ENCODE measurements at regions not wholly inside any gene's neighbourhood (a gene's known extent, or its start where the extent isn't known, plus 50 kb on each side); places are given as distances from the start of the nearest gene placed in this dataset.

DNA sequence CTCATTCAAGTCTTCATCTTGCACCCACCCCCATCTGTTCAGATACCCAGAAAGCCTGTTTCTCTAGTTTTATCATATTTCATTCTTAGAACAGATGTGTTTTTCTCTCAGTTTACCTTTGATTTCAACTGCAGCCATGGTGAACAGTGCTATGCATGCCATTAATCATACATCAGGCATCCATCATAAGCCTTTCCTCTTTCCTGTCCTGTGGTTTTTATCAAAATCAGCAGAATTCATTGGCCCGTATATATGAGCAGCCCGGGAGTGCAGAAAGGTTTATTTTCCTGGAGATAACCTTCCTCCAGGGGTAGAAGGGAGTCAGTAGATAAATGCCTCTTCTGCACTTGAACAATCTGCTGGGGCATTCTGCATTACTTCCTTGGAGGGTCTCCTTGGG, 65.7 kb downstream of the IL21 start:
- H3K4me3 ChIP-seq (replicated peaks in 1 of 2; ENCODE audit: low read depth in 1 of 2, low read length in 2 of 2): no peak overlapping the region
- POLR2A ChIA-PET: no interaction called here
- RAD21 ChIA-PET (ENCODE audit: low non-redundant PET in 1 of 2, low total read pairs in 2 of 2, uncharacterized antibody in 2 of 2, unreplicated experiment in 2 of 2): no interaction called here
- H3K9me3 ChIP-seq (ENCODE audit: control insufficient read depth in 1 of 2, insufficient read depth in 1 of 2, low read depth in 1 of 2, low read length in 2 of 2): no peaks in the 10 kb centered on the region
- DNase-seq (ENCODE audit: low read depth, low spot score) (no peak), ATAC-seq (no peak)
- no peaks in the 10 kb centered on the region for H3K27me3 ChIP-seq (ENCODE audit: insufficient read depth, low read length)
- H3K9ac ChIP-seq (ENCODE audit: low read length): no peak overlapping the region
- H3K79me2 ChIP-seq (ENCODE audit: insufficient read depth, low read length): no peaks in the 10 kb centered on the region
- BruUV-seq (replicated peaks): no TSS peak
- CTCF ChIA-PET: no interaction called here
- H3K4me2 ChIP-seq (ENCODE audit: low read length): no peak overlapping the region
- H2AFZ ChIP-seq (ENCODE audit: low read depth, low read length, poor library complexity, severe bottlenecking): no peak overlapping the region
- TF ChIP-seq CBX3 (IDR thresholded peaks at IDR 0.05; ENCODE audit: low read depth): no peak
- TF ChIP-seq CEBPB (IDR thresholded peaks at IDR 0.05; ENCODE audit: low read depth): no peak
- no peak for TF ChIP-seq SRF (IDR thresholded peaks at IDR 0.05; ENCODE audit: low read depth)
- no peak for TF ChIP-seq FOSL1 (IDR thresholded peaks at IDR 0.05; ENCODE audit: low read depth)
- TF ChIP-seq SP1 (IDR thresholded peaks at IDR 0.05; ENCODE audit: low read depth): no peak
- no peaks in the 10 kb centered on the region for H4K20me1 ChIP-seq (ENCODE audit: insufficient read depth)
- intact Hi-C loops (cut with micrococcal nuclease): no loop called here
- H3K4me1 ChIP-seq (ENCODE audit: control insufficient read depth in 1 of 2, insufficient read depth in 2 of 2, low read length in 2 of 2): no peaks in the 10 kb centered on the region
- no peak overlapping the region for H3K27ac ChIP-seq (ENCODE audit: low read depth, low read length)
- H3K36me3 ChIP-seq (ENCODE audit: control insufficient read depth in 1 of 2, insufficient read depth in 2 of 2, low read length in 2 of 2): no peaks in the 10 kb centered on the region
- no peaks in the 10 kb centered on the region for H3K9me2 ChIP-seq (ENCODE audit: insufficient read depth)

DNA sequence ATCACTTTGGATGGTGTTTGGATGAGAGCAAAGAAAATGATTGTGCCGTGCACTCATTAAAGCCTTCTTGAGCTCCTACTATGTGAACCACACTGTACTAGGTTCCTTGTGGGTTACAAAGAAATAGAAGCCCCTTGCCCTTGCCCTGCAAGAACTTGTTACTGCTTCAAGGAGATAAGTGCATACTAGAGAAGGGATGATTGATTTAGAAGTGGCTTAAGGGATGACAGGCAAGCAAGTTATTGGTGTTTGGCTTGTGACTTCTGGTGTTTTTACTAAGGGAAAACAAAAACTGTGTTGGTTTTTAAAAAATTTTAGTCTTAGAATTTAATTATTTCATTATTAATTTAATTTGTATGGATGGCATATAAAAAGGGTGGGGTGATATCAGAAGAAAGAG, 67.4 kb downstream of the IL21 start:
- no peak for DNase-seq (ENCODE audit: low read depth, low spot score)
- H2AFZ ChIP-seq (ENCODE audit: low read depth, low read length, poor library complexity, severe bottlenecking): no peak overlapping the region
- ChIA-PET CTCF (no interaction called here), RAD21 (ENCODE audit: low non-redundant PET in 1 of 2, low total read pairs in 2 of 2, uncharacterized antibody in 2 of 2, unreplicated experiment in 2 of 2) (no interaction called here), POLR2A (no interaction called here)
- no peak overlapping the region for H3K4me2 ChIP-seq (ENCODE audit: low read length)
- H3K4me1 ChIP-seq (ENCODE audit: control insufficient read depth in 1 of 2, insufficient read depth in 2 of 2, low read length in 2 of 2): no peaks in the 10 kb centered on the region
- H3K27ac ChIP-seq (ENCODE audit: low read depth, low read length): no peak overlapping the region
- ATAC-seq: no peak
- no peak overlapping the region for H3K9ac ChIP-seq (ENCODE audit: low read length)
- no peaks in the 10 kb centered on the region for H3K36me3 ChIP-seq (ENCODE audit: control insufficient read depth in 1 of 2, insufficient read depth in 2 of 2, low read length in 2 of 2)
- intact Hi-C loops (cut with micrococcal nuclease): no loop called here
- H3K79me2 ChIP-seq (ENCODE audit: insufficient read depth, low read length): no peaks in the 10 kb centered on the region
- no peaks in the 10 kb centered on the region for H3K9me2 ChIP-seq (ENCODE audit: insufficient read depth)
- no peak overlapping the region for H3K4me3 ChIP-seq (replicated peaks in 1 of 2; ENCODE audit: low read depth in 1 of 2, low read length in 2 of 2)
- no peaks in the 10 kb centered on the region for H3K9me3 ChIP-seq (ENCODE audit: control insufficient read depth in 1 of 2, insufficient read depth in 1 of 2, low read depth in 1 of 2, low read length in 2 of 2)
- no TSS peak for BruUV-seq (replicated peaks)
- H4K20me1 ChIP-seq (ENCODE audit: insufficient read depth): no peaks in the 10 kb centered on the region
- H3K27me3 ChIP-seq (ENCODE audit: insufficient read depth, low read length): no peaks in the 10 kb centered on the region
- TF ChIP-seq EZH2 (IDR thresholded peaks at IDR 0.05): no peak
- no peak for TF ChIP-seq EZH2phosphoT487 (IDR thresholded peaks at IDR 0.05; ENCODE audit: borderline replicate concordance)
- no peak for TF ChIP-seq JUND (IDR thresholded peaks at IDR 0.05)
- TF ChIP-seq SRF (IDR thresholded peaks at IDR 0.05; ENCODE audit: low read depth): no peak
- TF ChIP-seq, protein P1, sequence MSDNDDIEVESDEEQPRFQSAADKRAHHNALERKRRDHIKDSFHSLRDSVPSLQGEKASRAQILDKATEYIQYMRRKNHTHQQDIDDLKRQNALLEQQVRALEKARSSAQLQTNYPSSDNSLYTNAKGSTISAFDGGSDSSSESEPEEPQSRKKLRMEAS (IDR thresholded peaks at IDR 0.05): no peak
- no peak for TF ChIP-seq ZFX (IDR thresholded peaks at IDR 0.05)
- TF ChIP-seq FOSL1 (IDR thresholded peaks at IDR 0.05; ENCODE audit: low read depth): no peak
- TF ChIP-seq TCF7L2 (IDR thresholded peaks at IDR 0.05; ENCODE audit: borderline replicate concordance, extremely low read depth, insufficient read depth, insufficient read length): no peak
- no peak for TF ChIP-seq SIN3A (IDR thresholded peaks at IDR 0.05; ENCODE audit: low read depth)
- no peak for TF ChIP-seq EGR1 (IDR thresholded peaks at IDR 0.05; ENCODE audit: low read depth)
- TF ChIP-seq ELF1 (IDR thresholded peaks at IDR 0.05; ENCODE audit: borderline replicate concordance, low read depth): no peak
- TF ChIP-seq POLR2A (IDR thresholded peaks at IDR 0.05; ENCODE audit: borderline replicate concordance, extremely low read depth, insufficient read depth, insufficient read length): no peak
- TF ChIP-seq RAD21 (IDR thresholded peaks at IDR 0.05; ENCODE audit: low read depth): no peak
- TF ChIP-seq, protein P2, sequence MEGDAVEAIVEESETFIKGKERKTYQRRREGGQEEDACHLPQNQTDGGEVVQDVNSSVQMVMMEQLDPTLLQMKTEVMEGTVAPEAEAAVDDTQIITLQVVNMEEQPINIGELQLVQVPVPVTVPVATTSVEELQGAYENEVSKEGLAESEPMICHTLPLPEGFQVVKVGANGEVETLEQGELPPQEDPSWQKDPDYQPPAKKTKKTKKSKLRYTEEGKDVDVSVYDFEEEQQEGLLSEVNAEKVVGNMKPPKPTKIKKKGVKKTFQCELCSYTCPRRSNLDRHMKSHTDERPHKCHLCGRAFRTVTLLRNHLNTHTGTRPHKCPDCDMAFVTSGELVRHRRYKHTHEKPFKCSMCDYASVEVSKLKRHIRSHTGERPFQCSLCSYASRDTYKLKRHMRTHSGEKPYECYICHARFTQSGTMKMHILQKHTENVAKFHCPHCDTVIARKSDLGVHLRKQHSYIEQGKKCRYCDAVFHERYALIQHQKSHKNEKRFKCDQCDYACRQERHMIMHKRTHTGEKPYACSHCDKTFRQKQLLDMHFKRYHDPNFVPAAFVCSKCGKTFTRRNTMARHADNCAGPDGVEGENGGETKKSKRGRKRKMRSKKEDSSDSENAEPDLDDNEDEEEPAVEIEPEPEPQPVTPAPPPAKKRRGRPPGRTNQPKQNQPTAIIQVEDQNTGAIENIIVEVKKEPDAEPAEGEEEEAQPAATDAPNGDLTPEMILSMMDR (IDR thresholded peaks at IDR 0.05 in 2 of 3, conservative IDR thresholded peaks at IDR 0.05 in 1 of 3; ENCODE audit: borderline replicate concordance in 1 of 3, insufficient read depth in 1 of 3, low read depth in 2 of 3, low read length in 2 of 3): no peak
- no peak for TF ChIP-seq SP1 (IDR thresholded peaks at IDR 0.05; ENCODE audit: low read depth)
- TF ChIP-seq, protein P3, sequence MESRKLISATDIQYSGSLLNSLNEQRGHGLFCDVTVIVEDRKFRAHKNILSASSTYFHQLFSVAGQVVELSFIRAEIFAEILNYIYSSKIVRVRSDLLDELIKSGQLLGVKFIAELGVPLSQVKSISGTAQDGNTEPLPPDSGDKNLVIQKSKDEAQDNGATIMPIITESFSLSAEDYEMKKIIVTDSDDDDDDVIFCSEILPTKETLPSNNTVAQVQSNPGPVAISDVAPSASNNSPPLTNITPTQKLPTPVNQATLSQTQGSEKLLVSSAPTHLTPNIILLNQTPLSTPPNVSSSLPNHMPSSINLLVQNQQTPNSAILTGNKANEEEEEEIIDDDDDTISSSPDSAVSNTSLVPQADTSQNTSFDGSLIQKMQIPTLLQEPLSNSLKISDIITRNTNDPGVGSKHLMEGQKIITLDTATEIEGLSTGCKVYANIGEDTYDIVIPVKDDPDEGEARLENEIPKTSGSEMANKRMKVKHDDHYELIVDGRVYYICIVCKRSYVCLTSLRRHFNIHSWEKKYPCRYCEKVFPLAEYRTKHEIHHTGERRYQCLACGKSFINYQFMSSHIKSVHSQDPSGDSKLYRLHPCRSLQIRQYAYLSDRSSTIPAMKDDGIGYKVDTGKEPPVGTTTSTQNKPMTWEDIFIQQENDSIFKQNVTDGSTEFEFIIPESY (IDR thresholded peaks at IDR 0.05; ENCODE audit: extremely low read depth, insufficient replicate concordance, low read length): no peak
- TF ChIP-seq YY1 (IDR thresholded peaks at IDR 0.05; ENCODE audit: extremely low read depth, insufficient replicate concordance, low read depth, low read length): no peak
- no peak for TF ChIP-seq CBX3 (IDR thresholded peaks at IDR 0.05; ENCODE audit: low read depth)
- TF ChIP-seq POLR2AphosphoS5 (IDR thresholded peaks at IDR 0.05; ENCODE audit: low read depth, low read length): no peak
